CD1c-positive myeloid dendritic cell (primary cell): ENCODE measurements at regions not wholly inside any gene's neighbourhood (a gene's known extent, or its start where the extent isn't known, plus 50 kb on each side); places are given as distances from the start of the nearest gene placed in this dataset.

ENCODE experiments used
- DNase-seq: peaks from one replicate; pipeline ENCODE4 v3.0.0-alpha.2; 2016; ENCODE audit errors: extremely low spot score

GRCh38 chr6:139605350-139605749 is 230.9 kb upstream of the CITED2 start:
- DNase-seq: no peak

GRCh38 chr6:139603581-139603980 is 229.1 kb upstream of the CITED2 start:
- no peak for DNase-seq

- DNase-seq: no peak
These were observed 228.1 kb upstream of the CITED2 start for GRCh38 chr6:139602577-139602976.

- DNase-seq: no peak
These were observed 226.5 kb upstream of the CITED2 start for GRCh38 chr6:139600919-139601475.

GRCh38 chr6:139600343-139600742 is 225.9 kb upstream of the CITED2 start:
- DNase-seq: no peak

GRCh38 chr6:139597771-139598755 is 223.6 kb upstream of the CITED2 start:
- DNase-seq: no peak

GRCh38 chr6:139597087-139597763 is 222.8 kb upstream of the CITED2 start:
- DNase-seq: no peak

- no peak for DNase-seq
These were observed 220.7 kb upstream of the CITED2 start for GRCh38 chr6:139595183-139595582.

GRCh38 chr6:139594333-139594965 is 220.0 kb upstream of the CITED2 start:
- DNase-seq: no peak

GRCh38 chr6:139593081-139593480 is 218.6 kb upstream of the CITED2 start:
- no peak for DNase-seq

GRCh38 chr6:139592011-139592410 is 217.6 kb upstream of the CITED2 start:
- DNase-seq: no peak

- peak; percentile 15 for DNase-seq
These were observed 216.8 kb upstream of the CITED2 start for GRCh38 chr6:139591075-139591865.

- no peak for DNase-seq
These were observed 215.8 kb upstream of the CITED2 start for GRCh38 chr6:139590206-139590605.

GRCh38 chr6:139588734-139589593 is 214.5 kb upstream of the CITED2 start:
- no peak for DNase-seq

- DNase-seq: no peak
These were observed 213.7 kb upstream of the CITED2 start for GRCh38 chr6:139588076-139588639.

GRCh38 chr6:139587469-139587868 is 213.0 kb upstream of the CITED2 start:
- DNase-seq: no peak

- no peak for DNase-seq
These were observed 211.8 kb upstream of the CITED2 start for GRCh38 chr6:139586273-139586672.

- no peak for DNase-seq
These were observed 210.2 kb upstream of the CITED2 start for GRCh38 chr6:139584599-139584998.

- no peak for DNase-seq
These were observed 209.0 kb upstream of the CITED2 start for GRCh38 chr6:139583420-139583819.

- no peak for DNase-seq
These were observed 208.5 kb upstream of the CITED2 start for GRCh38 chr6:139582956-139583355.
